ENCODE measurements at regions not wholly inside any gene's neighbourhood (a gene's known extent, or its start where the extent isn't known, plus 50 kb on each side); places are given as distances from the start of the nearest gene placed in this dataset.

DNA sequence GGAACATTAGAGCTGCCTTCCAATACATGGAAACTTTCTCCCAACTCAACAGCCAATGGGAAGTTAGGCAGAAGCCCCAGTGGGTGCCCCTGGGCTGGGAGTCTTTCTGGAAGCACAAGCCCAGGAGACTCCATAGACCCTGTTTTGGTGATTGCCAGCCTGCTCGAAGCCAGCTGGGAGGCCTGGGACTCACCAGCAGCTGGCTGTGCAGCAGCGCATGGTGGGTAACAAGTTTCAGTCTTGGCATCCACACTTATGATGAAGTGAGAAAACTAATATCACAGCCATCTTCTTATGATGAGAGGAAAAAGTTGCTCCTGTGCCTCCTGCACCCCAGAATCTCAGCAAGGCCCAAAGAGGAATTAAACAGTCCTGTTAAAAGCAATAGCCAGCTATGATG is 522.5 kb upstream of the CDH5 start:
- TF ChIP-seq, protein P1, sequence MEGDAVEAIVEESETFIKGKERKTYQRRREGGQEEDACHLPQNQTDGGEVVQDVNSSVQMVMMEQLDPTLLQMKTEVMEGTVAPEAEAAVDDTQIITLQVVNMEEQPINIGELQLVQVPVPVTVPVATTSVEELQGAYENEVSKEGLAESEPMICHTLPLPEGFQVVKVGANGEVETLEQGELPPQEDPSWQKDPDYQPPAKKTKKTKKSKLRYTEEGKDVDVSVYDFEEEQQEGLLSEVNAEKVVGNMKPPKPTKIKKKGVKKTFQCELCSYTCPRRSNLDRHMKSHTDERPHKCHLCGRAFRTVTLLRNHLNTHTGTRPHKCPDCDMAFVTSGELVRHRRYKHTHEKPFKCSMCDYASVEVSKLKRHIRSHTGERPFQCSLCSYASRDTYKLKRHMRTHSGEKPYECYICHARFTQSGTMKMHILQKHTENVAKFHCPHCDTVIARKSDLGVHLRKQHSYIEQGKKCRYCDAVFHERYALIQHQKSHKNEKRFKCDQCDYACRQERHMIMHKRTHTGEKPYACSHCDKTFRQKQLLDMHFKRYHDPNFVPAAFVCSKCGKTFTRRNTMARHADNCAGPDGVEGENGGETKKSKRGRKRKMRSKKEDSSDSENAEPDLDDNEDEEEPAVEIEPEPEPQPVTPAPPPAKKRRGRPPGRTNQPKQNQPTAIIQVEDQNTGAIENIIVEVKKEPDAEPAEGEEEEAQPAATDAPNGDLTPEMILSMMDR (IDR thresholded peaks at IDR 0.05): no peak
- TF ChIP-seq MXD4 (CRISPR knock-in tag; IDR thresholded peaks at IDR 0.05; ENCODE audit: borderline replicate concordance): no peak
- TF ChIP-seq NR2C2 (CRISPR knock-in tag; IDR thresholded peaks at IDR 0.05): no peak
- TF ChIP-seq CREM (CRISPR knock-in tag; IDR thresholded peaks at IDR 0.05): no peak
- TF ChIP-seq SP1 (CRISPR knock-in tag; conservative IDR thresholded peaks at IDR 0.05): no peak
- no peak for TF ChIP-seq ZNF263 (CRISPR knock-in tag; IDR thresholded peaks at IDR 0.05; ENCODE audit: low read depth)
- TF ChIP-seq, protein P2, sequence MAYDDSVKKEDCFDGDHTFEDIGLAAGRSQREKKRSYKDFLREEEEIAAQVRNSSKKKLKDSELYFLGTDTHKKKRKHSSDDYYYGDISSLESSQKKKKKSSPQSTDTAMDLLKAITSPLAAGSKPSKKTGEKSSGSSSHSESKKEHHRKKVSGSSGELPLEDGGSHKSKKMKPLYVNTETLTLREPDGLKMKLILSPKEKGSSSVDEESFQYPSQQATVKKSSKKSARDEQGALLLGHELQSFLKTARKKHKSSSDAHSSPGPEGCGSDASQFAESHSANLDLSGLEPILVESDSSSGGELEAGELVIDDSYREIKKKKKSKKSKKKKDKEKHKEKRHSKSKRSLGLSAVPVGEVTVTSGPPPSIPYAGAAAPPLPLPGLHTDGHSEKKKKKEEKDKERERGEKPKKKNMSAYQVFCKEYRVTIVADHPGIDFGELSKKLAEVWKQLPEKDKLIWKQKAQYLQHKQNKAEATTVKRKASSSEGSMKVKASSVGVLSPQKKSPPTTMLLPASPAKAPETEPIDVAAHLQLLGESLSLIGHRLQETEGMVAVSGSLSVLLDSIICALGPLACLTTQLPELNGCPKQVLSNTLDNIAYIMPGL (CRISPR knock-in tag; IDR thresholded peaks at IDR 0.05): no peak
- TF ChIP-seq, protein P3, sequence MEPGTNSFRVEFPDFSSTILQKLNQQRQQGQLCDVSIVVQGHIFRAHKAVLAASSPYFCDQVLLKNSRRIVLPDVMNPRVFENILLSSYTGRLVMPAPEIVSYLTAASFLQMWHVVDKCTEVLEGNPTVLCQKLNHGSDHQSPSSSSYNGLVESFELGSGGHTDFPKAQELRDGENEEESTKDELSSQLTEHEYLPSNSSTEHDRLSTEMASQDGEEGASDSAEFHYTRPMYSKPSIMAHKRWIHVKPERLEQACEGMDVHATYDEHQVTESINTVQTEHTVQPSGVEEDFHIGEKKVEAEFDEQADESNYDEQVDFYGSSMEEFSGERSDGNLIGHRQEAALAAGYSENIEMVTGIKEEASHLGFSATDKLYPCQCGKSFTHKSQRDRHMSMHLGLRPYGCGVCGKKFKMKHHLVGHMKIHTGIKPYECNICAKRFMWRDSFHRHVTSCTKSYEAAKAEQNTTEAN (CRISPR knock-in tag; IDR thresholded peaks at IDR 0.05): no peak
- TF ChIP-seq, protein P4, sequence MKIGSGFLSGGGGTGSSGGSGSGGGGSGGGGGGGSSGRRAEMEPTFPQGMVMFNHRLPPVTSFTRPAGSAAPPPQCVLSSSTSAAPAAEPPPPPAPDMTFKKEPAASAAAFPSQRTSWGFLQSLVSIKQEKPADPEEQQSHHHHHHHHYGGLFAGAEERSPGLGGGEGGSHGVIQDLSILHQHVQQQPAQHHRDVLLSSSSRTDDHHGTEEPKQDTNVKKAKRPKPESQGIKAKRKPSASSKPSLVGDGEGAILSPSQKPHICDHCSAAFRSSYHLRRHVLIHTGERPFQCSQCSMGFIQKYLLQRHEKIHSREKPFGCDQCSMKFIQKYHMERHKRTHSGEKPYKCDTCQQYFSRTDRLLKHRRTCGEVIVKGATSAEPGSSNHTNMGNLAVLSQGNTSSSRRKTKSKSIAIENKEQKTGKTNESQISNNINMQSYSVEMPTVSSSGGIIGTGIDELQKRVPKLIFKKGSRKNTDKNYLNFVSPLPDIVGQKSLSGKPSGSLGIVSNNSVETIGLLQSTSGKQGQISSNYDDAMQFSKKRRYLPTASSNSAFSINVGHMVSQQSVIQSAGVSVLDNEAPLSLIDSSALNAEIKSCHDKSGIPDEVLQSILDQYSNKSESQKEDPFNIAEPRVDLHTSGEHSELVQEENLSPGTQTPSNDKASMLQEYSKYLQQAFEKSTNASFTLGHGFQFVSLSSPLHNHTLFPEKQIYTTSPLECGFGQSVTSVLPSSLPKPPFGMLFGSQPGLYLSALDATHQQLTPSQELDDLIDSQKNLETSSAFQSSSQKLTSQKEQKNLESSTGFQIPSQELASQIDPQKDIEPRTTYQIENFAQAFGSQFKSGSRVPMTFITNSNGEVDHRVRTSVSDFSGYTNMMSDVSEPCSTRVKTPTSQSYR (CRISPR knock-in tag; IDR thresholded peaks at IDR 0.05): no peak
- TF ChIP-seq FOXK1 (CRISPR knock-in tag; IDR thresholded peaks at IDR 0.05): no peak

Data from WTC11 (cell line).